Skeletal muscle satellite cell (primary cell): ENCODE measurements at regions not wholly inside any gene's neighbourhood (a gene's known extent, or its start where the extent isn't known, plus 50 kb on each side); places are given as distances from the start of the nearest gene placed in this dataset.

ENCODE experiments used
- H3K27me3 ChIP-seq: 2 replicates; pipeline ENCODE4 v1.7.0; 2013; ENCODE audit warnings: low read length; ENCODE audit not compliant: control insufficient read depth, insufficient read depth
- H3K36me3 ChIP-seq: 2 replicates; pipeline ENCODE4 v1.7.0; 2013; ENCODE audit warnings: mild to moderate bottlenecking, control low read depth, low read length; ENCODE audit not compliant: insufficient read depth
- H3K4me1 ChIP-seq: 2 replicates; pipeline ENCODE4 v1.7.0; 2013; ENCODE audit warnings: low read length; ENCODE audit not compliant: control insufficient read depth, insufficient read depth
- H3K4me2 ChIP-seq: 2 replicates; pipeline ENCODE4 v1.7.0; 2013; ENCODE audit warnings: mild to moderate bottlenecking, low read length
- H3K4me3 ChIP-seq: 2 replicates; pipeline ENCODE4 v1.7.0; 2013; ENCODE audit warnings: low read length
- H3K9ac ChIP-seq: 2 replicates; pipeline ENCODE4 v1.7.0; 2013; ENCODE audit warnings: mild to moderate bottlenecking, low read depth, low read length, moderate library complexity
- H3K9me3 ChIP-seq: replicated peaks from 2 replicates; pipeline ENCODE4 v1.7.0; 2013; ENCODE audit warnings: mild to moderate bottlenecking, control low read depth, low read length

DNA sequence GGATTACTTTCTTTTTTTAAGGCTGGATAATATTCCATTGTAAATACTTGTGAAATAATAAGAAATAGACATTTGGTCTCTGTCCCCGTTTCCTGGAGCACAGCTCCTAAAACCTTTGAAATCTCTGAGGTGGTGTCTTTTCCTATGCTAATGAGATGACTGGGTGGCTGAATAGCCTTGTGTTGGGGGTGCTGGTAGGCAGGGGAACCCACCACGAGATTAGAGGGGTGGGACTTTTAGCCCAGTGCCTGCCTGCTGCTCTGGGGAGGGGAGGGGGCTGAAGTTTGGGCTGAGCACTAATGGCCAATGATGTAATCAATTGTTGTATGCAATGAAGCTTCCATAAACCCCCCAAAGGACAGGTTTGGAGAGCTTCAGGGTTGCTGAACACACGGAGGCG lies 175.7 kb downstream of the FGF9 start:
- H3K4me3 ChIP-seq: no peak overlapping the region
- no peak overlapping the region for H3K4me2 ChIP-seq
- no peaks in the 10 kb centered on the region for H3K27me3 ChIP-seq
- no peaks in the 10 kb centered on the region for H3K9me3 ChIP-seq
- H3K36me3 ChIP-seq: no peaks in the 10 kb centered on the region
- H3K4me1 ChIP-seq: no peaks in the 10 kb centered on the region
- H3K9ac ChIP-seq: no peak overlapping the region

DNA sequence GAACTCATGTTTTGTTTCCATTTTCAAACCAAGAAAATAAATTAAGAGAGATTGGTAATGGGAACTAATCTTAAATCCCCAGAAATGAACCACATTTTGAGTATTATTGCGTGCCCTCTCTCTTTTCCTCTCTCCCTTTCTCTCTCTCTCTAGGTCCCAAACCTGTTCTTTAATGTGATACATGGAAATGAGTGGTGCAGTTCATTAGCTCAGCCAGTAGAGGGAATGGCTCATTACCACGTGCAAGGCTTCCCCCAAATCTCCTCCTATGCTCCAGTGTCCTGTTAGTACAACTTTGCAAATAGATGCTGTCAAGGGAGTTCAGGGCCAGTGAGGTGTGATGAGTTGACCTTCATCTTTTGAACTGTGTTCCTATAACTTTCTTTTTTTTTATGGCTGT lies 178.4 kb downstream of the FGF9 start:
- Histone ChIP-seq H3K4me3 (no peak overlapping the region), H3K27me3 (no peaks in the 10 kb centered on the region), H3K4me1 (no peaks in the 10 kb centered on the region), H3K9me3 (no peaks in the 10 kb centered on the region), H3K36me3 (no peaks in the 10 kb centered on the region), H3K4me2 (no peak overlapping the region), H3K9ac (no peak overlapping the region)

DNA sequence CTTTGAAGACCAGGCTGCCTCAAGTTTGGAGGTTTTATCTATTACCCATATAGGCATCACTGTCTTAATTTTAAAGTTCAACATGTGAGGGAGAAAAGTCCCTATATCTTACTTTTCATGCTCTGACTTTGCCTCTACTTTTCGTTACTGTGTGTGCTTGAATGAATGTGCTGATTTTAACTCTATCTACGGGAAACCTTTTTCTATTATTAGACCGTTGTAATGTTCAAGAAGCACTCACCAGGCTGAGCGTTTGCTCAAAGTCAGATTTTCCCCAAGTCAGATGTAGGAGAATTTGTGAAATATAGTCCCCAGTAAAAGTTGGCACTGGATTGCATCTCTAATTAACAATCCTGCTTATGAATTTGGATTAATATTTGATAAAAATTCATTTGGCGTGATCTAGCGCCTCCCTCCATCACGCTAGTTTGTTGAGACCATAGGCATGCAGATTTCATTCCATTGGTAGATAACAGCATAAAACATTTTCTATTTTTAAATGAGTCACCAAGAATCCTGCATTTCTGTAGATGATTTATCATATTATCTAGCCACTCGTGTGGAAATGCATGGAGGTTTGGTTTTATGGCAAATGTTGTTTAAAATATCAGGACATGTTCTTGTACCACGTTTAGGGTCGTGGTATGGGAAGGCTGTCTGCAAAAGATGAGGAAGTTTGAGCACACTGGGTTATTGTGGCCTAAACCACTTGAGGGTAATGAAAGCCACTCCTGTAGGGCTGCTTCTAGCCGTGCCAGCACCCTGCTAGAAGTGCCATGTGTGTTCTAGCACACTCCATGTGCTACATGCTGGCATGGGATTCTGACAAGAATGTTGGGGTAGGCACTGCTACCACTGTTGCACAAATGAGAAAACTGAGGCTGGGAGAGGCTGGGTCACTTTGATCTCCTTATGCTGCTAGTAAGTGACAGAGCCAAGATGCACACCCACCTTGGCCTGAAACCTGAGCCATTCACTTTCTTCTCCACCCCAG lies 179.4 kb downstream of the FGF9 start:
- Histone ChIP-seq H3K4me2 (no peak overlapping the region), H3K9ac (no peak overlapping the region), H3K36me3 (no peaks in the 10 kb centered on the region), H3K4me1 (no peaks in the 10 kb centered on the region), H3K4me3 (no peak overlapping the region), H3K9me3 (no peaks in the 10 kb centered on the region), H3K27me3 (no peaks in the 10 kb centered on the region)

DNA sequence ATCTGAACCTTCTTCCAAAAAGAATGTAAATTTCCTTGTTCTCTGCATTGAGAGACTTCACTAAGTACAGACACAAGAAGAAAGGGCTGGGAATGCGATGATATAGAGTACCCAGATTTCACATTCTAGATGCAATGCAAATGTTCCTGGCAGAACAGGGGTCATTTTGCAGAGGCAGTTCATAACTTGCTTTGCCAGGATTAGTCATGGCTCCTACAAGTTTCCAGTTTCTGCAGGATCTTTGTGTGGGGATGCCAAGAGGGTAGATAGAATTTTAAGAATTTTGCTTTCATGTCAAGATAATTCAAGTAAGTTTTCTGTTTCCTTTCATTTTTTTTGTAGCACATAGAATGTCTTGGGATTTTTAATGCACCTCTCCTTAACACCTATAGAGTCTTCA lies 181.2 kb downstream of the FGF9 start:
- Histone ChIP-seq H3K36me3 (no peaks in the 10 kb centered on the region), H3K4me3 (no peak overlapping the region), H3K4me1 (no peaks in the 10 kb centered on the region), H3K4me2 (no peak overlapping the region), H3K9ac (no peak overlapping the region), H3K27me3 (no peaks in the 10 kb centered on the region), H3K9me3 (no peaks in the 10 kb centered on the region)

DNA sequence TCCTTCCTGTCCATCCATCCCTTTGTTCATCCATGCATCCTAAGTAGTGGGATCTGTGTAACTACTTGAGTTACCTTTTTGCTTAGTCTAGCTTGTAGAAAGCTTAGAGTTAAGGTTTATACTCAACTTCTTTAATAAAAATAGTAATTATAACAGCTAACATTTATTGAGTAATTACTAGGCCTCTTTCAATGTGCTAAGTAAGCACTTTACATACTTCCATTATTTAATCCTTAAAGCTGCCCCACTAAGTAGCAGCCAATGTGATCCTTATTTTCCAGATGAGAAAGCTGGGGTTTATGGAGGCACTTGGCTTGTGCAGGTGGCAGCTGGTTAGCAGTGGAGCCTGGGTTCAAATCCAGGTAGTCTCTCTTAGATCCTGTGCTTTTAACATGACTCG lies 182.9 kb downstream of the FGF9 start:
- Histone ChIP-seq H3K4me1 (no peaks in the 10 kb centered on the region), H3K9ac (no peak overlapping the region), H3K36me3 (no peaks in the 10 kb centered on the region), H3K4me2 (no peak overlapping the region), H3K27me3 (no peaks in the 10 kb centered on the region), H3K9me3 (no peaks in the 10 kb centered on the region), H3K4me3 (no peak overlapping the region)

DNA sequence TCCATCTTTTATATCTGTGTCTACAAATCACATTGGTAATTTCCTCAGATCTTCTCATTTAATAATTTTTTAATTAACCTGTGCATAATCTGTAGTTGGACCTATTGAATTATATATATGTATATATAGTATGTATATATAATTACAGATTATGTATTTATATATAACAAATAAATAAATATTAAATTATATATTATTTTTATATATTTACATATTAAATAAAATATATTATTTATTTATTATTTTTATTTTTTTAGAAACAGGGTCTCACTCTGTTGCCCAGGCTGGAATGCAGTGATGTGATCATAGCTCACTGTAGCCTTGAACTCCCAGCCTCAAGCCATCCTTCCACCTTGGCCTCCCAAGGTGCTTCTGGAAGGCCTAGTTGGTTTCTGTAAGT lies 197.9 kb downstream of the FGF9 start:
- Histone ChIP-seq H3K9me3 (no peaks in the 10 kb centered on the region), H3K9ac (no peak overlapping the region), H3K4me3 (no peak overlapping the region), H3K4me2 (no peak overlapping the region), H3K36me3 (no peaks in the 10 kb centered on the region), H3K27me3 (no peaks in the 10 kb centered on the region), H3K4me1 (no peaks in the 10 kb centered on the region)

DNA sequence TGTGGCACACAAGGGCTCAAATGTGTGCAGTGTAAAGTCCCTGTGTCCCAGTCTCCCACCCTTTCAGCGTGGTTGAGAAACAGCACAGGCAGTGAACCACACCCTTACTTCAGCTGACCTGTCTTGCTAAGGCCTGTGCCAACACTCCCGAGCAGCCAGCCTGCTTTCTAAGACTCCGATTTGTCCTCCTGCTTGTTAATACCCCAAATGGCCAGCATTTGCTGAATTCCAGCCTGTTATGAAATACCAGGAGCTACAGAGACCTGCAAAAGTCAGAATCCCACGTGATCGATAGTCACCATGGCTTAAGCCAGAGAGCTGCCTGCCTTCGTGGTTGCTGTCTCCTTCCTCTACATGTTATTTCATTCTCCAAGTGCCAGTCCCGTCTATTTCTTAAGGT lies 200.5 kb downstream of the FGF9 start:
- no peaks in the 10 kb centered on the region for H3K9me3 ChIP-seq
- no peaks in the 10 kb centered on the region for H3K27me3 ChIP-seq
- H3K36me3 ChIP-seq: no peaks in the 10 kb centered on the region
- no peak overlapping the region for H3K4me2 ChIP-seq
- no peak overlapping the region for H3K4me3 ChIP-seq
- H3K4me1 ChIP-seq: no peaks in the 10 kb centered on the region
- H3K9ac ChIP-seq: no peak overlapping the region

DNA sequence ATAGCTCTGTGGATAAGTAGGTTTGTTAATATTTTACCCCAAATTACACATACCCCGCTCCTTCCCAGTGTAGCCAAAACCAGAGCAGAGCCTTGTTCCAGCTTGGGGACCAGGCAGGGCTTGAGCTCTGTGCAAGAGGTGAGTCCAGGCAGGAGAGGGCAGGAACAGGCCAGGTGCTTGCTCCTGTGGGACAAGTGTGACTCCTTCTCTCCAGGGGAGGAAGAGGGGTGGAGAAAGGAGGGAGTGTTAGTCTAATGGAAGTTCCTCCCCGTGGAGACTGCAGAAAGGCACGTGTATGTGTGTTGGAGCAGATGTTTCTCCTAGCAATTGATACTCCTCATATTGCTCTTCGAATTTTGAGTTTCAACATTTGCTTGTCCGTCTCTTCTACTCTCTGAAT lies 201.0 kb downstream of the FGF9 start:
- H3K27me3 ChIP-seq: no peaks in the 10 kb centered on the region
- no peak overlapping the region for H3K4me3 ChIP-seq
- no peaks in the 10 kb centered on the region for H3K9me3 ChIP-seq
- no peak overlapping the region for H3K4me2 ChIP-seq
- no peaks in the 10 kb centered on the region for H3K4me1 ChIP-seq
- H3K9ac ChIP-seq: no peak overlapping the region
- no peaks in the 10 kb centered on the region for H3K36me3 ChIP-seq

DNA sequence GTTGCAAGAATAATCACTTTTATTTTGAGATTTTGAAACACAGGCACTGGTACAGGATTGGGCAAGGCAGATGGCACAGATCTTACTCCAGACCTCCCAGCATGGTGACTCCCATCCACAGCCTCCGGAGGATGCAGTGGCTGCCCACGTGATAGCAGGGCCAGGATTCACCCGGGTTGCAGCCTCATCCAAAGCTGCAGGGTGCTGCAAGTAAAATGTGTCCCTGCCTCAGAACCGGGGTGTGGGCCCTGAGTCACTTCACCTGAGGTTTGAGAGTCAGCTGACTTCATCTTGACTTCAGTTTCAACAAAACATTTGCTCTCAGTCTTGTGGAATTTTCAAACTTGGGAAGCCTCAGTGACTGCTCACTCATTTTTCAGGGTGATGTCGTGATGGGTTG lies 201.9 kb downstream of the FGF9 start:
- Histone ChIP-seq H3K9ac (no peak overlapping the region), H3K4me1 (no peaks in the 10 kb centered on the region), H3K27me3 (no peaks in the 10 kb centered on the region), H3K4me2 (no peak overlapping the region), H3K9me3 (no peaks in the 10 kb centered on the region), H3K36me3 (no peaks in the 10 kb centered on the region), H3K4me3 (no peak overlapping the region)

DNA sequence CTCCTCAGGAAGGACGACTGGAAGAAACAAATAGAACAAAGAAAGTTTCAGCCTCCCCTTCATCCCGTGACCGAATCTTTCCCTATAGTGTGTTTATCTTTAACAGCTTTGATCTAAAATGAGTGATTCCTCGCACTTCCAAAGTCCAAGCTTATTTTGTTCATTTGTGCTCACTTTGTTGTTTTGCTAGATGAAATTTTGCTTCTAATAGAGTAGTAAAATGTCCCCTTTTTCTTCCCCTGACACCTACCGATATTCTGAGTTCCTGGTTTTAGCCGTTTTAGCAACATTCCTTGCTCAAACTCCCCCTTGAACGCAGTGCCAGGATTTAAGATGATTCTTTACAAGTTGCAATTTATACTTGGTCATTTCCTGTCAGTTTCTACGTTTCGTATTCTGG lies 204.2 kb downstream of the FGF9 start:
- H3K36me3 ChIP-seq: no peaks in the 10 kb centered on the region
- no peak overlapping the region for H3K9ac ChIP-seq
- H3K4me1 ChIP-seq: no peaks in the 10 kb centered on the region
- no peaks in the 10 kb centered on the region for H3K27me3 ChIP-seq
- H3K9me3 ChIP-seq: no peaks in the 10 kb centered on the region
- H3K4me3 ChIP-seq: no peak overlapping the region
- no peak overlapping the region for H3K4me2 ChIP-seq

DNA sequence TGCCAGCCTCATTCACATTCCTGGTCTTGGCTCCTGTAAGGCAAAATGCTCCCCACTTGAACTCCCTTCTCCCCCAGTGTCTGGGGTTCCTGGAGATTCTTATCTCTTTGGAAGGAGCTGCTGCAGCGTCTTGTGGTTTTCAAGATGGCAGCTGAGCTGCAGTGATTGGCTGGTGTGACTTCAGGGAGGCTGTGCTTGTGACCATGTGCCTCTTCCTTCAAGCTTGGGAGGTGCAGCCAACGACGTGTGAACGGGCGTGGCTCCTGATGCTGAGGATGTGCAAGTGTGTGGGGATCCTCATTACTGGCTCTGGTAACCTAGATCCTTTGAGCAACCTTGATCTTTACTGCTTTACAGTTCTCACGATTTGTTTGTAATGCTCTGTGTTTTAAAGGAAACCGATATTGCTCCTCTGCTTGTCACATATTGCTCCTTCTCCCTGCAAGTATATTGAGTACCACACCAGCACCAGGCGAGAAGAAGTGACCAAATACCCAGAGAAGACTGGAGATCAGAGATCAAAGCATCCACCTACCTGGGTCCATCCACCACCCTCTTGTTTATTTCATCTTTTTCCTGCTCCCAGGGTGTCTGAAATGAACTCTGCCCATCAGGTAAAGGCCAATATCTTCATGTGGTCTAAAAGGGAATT lies 208.5 kb downstream of the FGF9 start:
- no peak overlapping the region for H3K4me2 ChIP-seq
- no peak overlapping the region for H3K4me3 ChIP-seq

DNA sequence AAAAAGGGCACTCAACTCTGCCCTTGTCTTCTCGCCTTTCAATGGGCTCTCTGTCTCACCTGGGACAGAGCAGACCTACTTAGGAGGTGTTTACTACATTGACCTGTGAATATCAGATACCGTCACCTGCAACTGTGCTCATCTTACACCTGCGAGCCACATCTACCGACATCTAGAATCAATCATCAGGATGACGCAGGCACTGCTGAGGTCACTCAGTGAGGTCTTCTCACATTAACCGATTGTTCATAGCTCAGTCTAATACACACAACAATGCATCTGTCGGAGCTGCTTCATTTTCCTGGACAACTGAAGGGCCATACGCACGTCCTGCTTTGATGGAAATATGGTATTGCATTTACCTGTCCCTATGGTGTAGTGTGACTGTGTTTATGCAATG lies 211.9 kb downstream of the FGF9 start:
- no peaks in the 10 kb centered on the region for H3K27me3 ChIP-seq
- no peaks in the 10 kb centered on the region for H3K9me3 ChIP-seq
- H3K9ac ChIP-seq: no peak overlapping the region
- no peak overlapping the region for H3K4me2 ChIP-seq
- no peaks in the 10 kb centered on the region for H3K36me3 ChIP-seq
- no peaks in the 10 kb centered on the region for H3K4me1 ChIP-seq
- no peak overlapping the region for H3K4me3 ChIP-seq

More for the DNA sequence above, 208.5 kb downstream of the FGF9 start:
- Histone ChIP-seq H3K9ac (no peak overlapping the region), H3K36me3 (no peaks in the 10 kb centered on the region), H3K27me3 (no peaks in the 10 kb centered on the region), H3K4me1 (no peaks in the 10 kb centered on the region), H3K9me3 (no peaks in the 10 kb centered on the region)
